SK-N-MC (cell line): ENCODE measurements at regions not wholly inside any gene's neighbourhood (a gene's known extent, or its start where the extent isn't known, plus 50 kb on each side); places are given as distances from the start of the nearest gene placed in this dataset.

Experiments used
- DNase-seq: peaks from one replicate; pipeline ENCODE4 v3.0.0-alpha.2; 2011; ENCODE audit warnings: low read depth, low spot score
- H3K27ac ChIP-seq: fragments of 200-600 bp; sonication (generic); 2 replicates; pipeline ENCODE4 v1.5.1; 2016; ENCODE audit warnings: mixed run types
- H3K36me3 ChIP-seq: fragments of 200-600 bp; sonication (generic); 2 replicates; pipeline ENCODE4 v1.6.1; 2017; ENCODE audit warnings: antibody characterized with exemption, low read length, mixed read lengths; ENCODE audit not compliant: insufficient read depth
- H3K4me3 ChIP-seq: fragments of 200-600 bp; sonication (generic); 2 replicates; pipeline ENCODE4 v1.5.1; 2016
- H3K9ac ChIP-seq: fragments of 200-600 bp; sonication (generic); 2 replicates; pipeline ENCODE4 v1.8.0; 2017; ENCODE audit warnings: mixed run types, mixed read lengths; ENCODE audit not compliant: insufficient read length
- H3K9me3 ChIP-seq: fragments of 200-600 bp; sonication (generic); 2 replicates; pipeline ENCODE4 v1.6.1; 2017; ENCODE audit warnings: low read depth, mild to moderate bottlenecking, antibody characterized with exemption, low read length, moderate library complexity, mixed read lengths
- EZH2 ChIP-seq: fragments of 200-600 bp; sonication (generic); IDR thresholded peaks from one replicate; pipeline ENCODE4 v1.6.1; 2017; ENCODE audit warnings: antibody characterized with exemption
- FOXP2 ChIP-seq: optimal IDR thresholded peaks from 2 replicates; pipeline ENCODE3; 2011; ENCODE audit warnings: mild to moderate bottlenecking, moderate library complexity; ENCODE audit not compliant: insufficient read depth; ENCODE audit errors: extremely low read length, control extremely low read depth
- POLR2AphosphoS5 ChIP-seq: IDR thresholded peaks from 2 replicates; pipeline ENCODE4 v1.6.1; 2012; ENCODE audit warnings: mild to moderate bottlenecking, low read depth, low read length, borderline replicate concordance

GRCh38 chr2:238553159-238553558, 126.4 kb downstream of the ASB1 start:
- Histone ChIP-seq H3K36me3 (no peaks in the 10 kb centered on the region), H3K9ac (no peak overlapping the region), H3K27ac (no peak overlapping the region), H3K9me3 (no peaks in the 10 kb centered on the region), H3K4me3 (no peak overlapping the region)
- DNase-seq: no peak
- TF ChIP-seq POLR2AphosphoS5 (no peak), EZH2 (no peak), FOXP2 (no peak)

- Histone ChIP-seq H3K9ac (no peak overlapping the region), H3K27ac (no peak overlapping the region), H3K4me3 (no peak overlapping the region), H3K9me3 (no peaks in the 10 kb centered on the region), H3K36me3 (no peaks in the 10 kb centered on the region)
- DNase-seq: no peak
- TF ChIP-seq EZH2: no peak
- no peak for TF ChIP-seq POLR2AphosphoS5
- no peak for TF ChIP-seq FOXP2
Observed at GRCh38 chr2:238554468-238555315, 128.0 kb downstream of the ASB1 start.

GRCh38 chr2:238555786-238556542, 129.2 kb downstream of the ASB1 start:
- TF ChIP-seq POLR2AphosphoS5: no peak
- no peak for TF ChIP-seq FOXP2
- TF ChIP-seq EZH2: no peak
- no peak for DNase-seq
- H3K36me3 ChIP-seq: no peaks in the 10 kb centered on the region

GRCh38 chr2:238557431-238557830, 130.7 kb downstream of the ASB1 start:
- Histone ChIP-seq H3K4me3 (no peak overlapping the region), H3K9ac (no peak overlapping the region), H3K9me3 (no peaks in the 10 kb centered on the region), H3K27ac (no peak overlapping the region), H3K36me3 (no peaks in the 10 kb centered on the region)
- TF ChIP-seq EZH2 (no peak), POLR2AphosphoS5 (no peak), FOXP2 (no peak)
- no peak for DNase-seq

More at GRCh38 chr2:238555786-238556542, 129.2 kb downstream of the ASB1 start:
- Histone ChIP-seq H3K27ac (no peak overlapping the region), H3K9me3 (no peaks in the 10 kb centered on the region), H3K9ac (no peak overlapping the region), H3K4me3 (no peak overlapping the region)

- Histone ChIP-seq H3K9ac (no peak overlapping the region), H3K4me3 (no peak overlapping the region), H3K9me3 (no peaks in the 10 kb centered on the region), H3K27ac (no peak overlapping the region), H3K36me3 (no peaks in the 10 kb centered on the region)
- DNase-seq: no peak
- no peak for TF ChIP-seq POLR2AphosphoS5
- TF ChIP-seq EZH2: no peak
- no peak for TF ChIP-seq FOXP2
Observed at GRCh38 chr2:238557936-238558335, 131.2 kb downstream of the ASB1 start.

- Histone ChIP-seq H3K9ac (no peak overlapping the region), H3K27ac (no peak overlapping the region), H3K36me3 (no peaks in the 10 kb centered on the region), H3K4me3 (no peak overlapping the region), H3K9me3 (no peaks in the 10 kb centered on the region)
- no peak for DNase-seq
- no peak for TF ChIP-seq EZH2
- TF ChIP-seq FOXP2: no peak
- no peak for TF ChIP-seq POLR2AphosphoS5
Observed at GRCh38 chr2:238558456-238559099, 131.9 kb downstream of the ASB1 start.

GRCh38 chr2:238560234-238560633, 133.5 kb downstream of the ASB1 start:
- H3K4me3 ChIP-seq: no peak overlapping the region
- H3K9me3 ChIP-seq: no peaks in the 10 kb centered on the region
- H3K36me3 ChIP-seq: no peaks in the 10 kb centered on the region
- no peak for DNase-seq
- no peak for TF ChIP-seq EZH2
- TF ChIP-seq POLR2AphosphoS5: no peak
- no peak for TF ChIP-seq FOXP2
- no peak overlapping the region for H3K9ac ChIP-seq
- H3K27ac ChIP-seq: no peak overlapping the region

- DNase-seq: no peak
- H3K27ac ChIP-seq: no peak overlapping the region
Observed at GRCh38 chr2:238561230-238561629, 134.5 kb downstream of the ASB1 start.

More at GRCh38 chr2:238561230-238561629, 134.5 kb downstream of the ASB1 start:
- no peak overlapping the region for H3K4me3 ChIP-seq
- no peaks in the 10 kb centered on the region for H3K36me3 ChIP-seq
- H3K9ac ChIP-seq: no peak overlapping the region
- no peaks in the 10 kb centered on the region for H3K9me3 ChIP-seq
- TF ChIP-seq FOXP2 (no peak), EZH2 (no peak), POLR2AphosphoS5 (no peak)
